HepG2 (cell line): ENCODE measurements at regions not wholly inside any gene's neighbourhood (a gene's known extent, or its start where the extent isn't known, plus 50 kb on each side); places are given as distances from the start of the nearest gene placed in this dataset.

Experiments
- CTCF ChIP-seq: sonication (generic); formaldehyde crosslinking; IDR thresholded peaks from 2 replicates; pipeline ENCODE4 v1.5.0; 2020; ENCODE audit warnings: mild to moderate bottlenecking, missing genetic modification reagents, moderate library complexity
- KAT2B ChIP-seq: fragments of 150-350 bp; IDR thresholded peaks from 2 replicates; pipeline ENCODE4 v1.6.1; 2014; ENCODE audit warnings: low read depth, low read length, borderline replicate concordance
- KDM6A ChIP-seq: IDR thresholded peaks from 2 replicates; pipeline ENCODE4 v1.6.1; 2016; ENCODE audit warnings: low read depth
- NCOA1 ChIP-seq: sonication (generic); formaldehyde crosslinking; IDR thresholded peaks from 2 replicates; pipeline ENCODE4 v1.9.0; 2021; ENCODE audit warnings: missing genetic modification reagents
- PBX3 ChIP-seq: sonication (generic); formaldehyde crosslinking; IDR thresholded peaks from 2 replicates; pipeline ENCODE4 v1.8.1; 2023; ENCODE audit warnings: missing genetic modification reagents, inconsistent platforms, borderline replicate concordance
- REST ChIP-seq, 2 experiments: IDR thresholded peaks; 2 replicates each; pipeline ENCODE4 v1.6.1; 2011 to 2012; ENCODE audit warnings: low read length in 2 of 2, borderline replicate concordance in 1 of 2, low read depth in 1 of 2, mild to moderate bottlenecking in 1 of 2, moderate library complexity in 1 of 2
- RXRA ChIP-seq: sonication (generic); formaldehyde crosslinking; IDR thresholded peaks from 2 replicates; pipeline ENCODE4 v1.5.1; 2020; ENCODE audit warnings: missing genetic modification reagents
- SUZ12 ChIP-seq: fragments of 150-350 bp; IDR thresholded peaks from 2 replicates; pipeline ENCODE4 v1.6.1; 2014; ENCODE audit warnings: low read depth, low read length
- ZNF274 ChIP-seq: sonication (generic); formaldehyde crosslinking; IDR thresholded peaks from 2 replicates; pipeline ENCODE4 v1.5.1; 2020; ENCODE audit warnings: mild to moderate bottlenecking, missing genetic modification reagents
- ZNF768 ChIP-seq: sonication (generic); formaldehyde crosslinking; IDR thresholded peaks from 2 replicates; pipeline ENCODE4 v1.4.0; 2020; ENCODE audit warnings: missing genetic modification reagents

- TF ChIP-seq CTCF (no peak), REST (IDR thresholded peaks at IDR 0.05; ENCODE audit: borderline replicate concordance in 1 of 2, low read depth in 1 of 2, low read length in 2 of 2) (no peak), SUZ12 (no peak), RXRA (CRISPR knock-in tag) (no peak), KDM6A (no peak), NCOA1 (no peak), KAT2B (no peak), ZNF768 (CRISPR knock-in tag) (no peak), ZNF274 (CRISPR knock-in tag) (no peak), PBX3 (no peak)
Measured at GRCh38 chr6:169933251-169933821, 181.9 kb downstream of the ERMARD start.
